Mesenteric fat pad (tissue), 1 donor: ENCODE measurements at regions not wholly inside any gene's neighbourhood (a gene's known extent, or its start where the extent isn't known, plus 50 kb on each side); places are given as distances from the start of the nearest gene placed in this dataset.

Experiments used
- DNase-seq: peaks from one replicate; pipeline ENCODE4 v3.0.0-alpha.2; 2020; ENCODE audit warnings: low spot score
- donor health status: DM: yes; HTN: yes; CAD: no.

GRCh38 chr5:5575461-5575860 lies 153.0 kb downstream of the ICE1 start:
- peak; percentile 11 for DNase-seq

- DNase-seq, result no peak
Observed at GRCh38 chr5:5573798-5574380, 151.4 kb downstream of the ICE1 start.

DNA sequence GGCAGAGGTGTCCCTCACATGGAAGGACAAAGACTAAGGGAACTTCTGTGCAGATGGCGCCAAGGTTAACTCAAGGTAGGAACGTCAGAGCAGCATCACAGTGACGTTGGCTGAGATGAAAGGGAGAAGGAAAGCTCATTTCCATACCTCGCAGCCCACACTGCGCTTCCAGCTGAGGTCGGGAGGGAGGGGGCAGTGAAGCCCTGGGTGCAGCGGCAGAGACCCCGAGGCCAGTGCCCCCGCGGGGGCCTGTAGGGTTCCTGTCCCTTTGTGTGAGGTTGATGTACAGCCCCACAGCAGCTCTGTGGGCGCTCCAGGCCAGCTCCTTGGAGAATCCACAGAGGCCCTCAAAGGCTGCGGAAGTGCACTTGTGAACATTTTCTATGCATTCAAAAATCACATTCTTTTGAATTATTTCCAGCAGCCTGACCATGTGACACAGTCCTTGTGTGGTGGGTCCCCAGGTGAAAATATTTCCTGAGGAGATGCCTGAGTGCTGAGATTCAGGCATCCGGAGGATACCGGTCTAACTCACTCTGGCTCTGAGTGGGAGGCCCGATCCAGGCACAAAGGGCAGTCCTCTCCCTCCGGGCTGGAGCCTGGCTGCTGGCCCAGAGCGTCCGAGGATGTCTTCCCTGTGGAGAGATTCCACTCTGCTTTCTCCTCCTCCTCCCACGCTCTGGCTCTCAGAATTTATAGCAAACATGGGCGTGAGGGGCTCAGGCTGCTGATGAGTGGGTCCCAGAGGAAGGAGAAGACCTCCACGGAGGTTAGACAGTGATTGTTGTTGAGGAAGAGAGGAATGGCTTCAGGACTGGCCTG lies 150.7 kb downstream of the ICE1 start:
- DNase-seq, result no peak

DNA sequence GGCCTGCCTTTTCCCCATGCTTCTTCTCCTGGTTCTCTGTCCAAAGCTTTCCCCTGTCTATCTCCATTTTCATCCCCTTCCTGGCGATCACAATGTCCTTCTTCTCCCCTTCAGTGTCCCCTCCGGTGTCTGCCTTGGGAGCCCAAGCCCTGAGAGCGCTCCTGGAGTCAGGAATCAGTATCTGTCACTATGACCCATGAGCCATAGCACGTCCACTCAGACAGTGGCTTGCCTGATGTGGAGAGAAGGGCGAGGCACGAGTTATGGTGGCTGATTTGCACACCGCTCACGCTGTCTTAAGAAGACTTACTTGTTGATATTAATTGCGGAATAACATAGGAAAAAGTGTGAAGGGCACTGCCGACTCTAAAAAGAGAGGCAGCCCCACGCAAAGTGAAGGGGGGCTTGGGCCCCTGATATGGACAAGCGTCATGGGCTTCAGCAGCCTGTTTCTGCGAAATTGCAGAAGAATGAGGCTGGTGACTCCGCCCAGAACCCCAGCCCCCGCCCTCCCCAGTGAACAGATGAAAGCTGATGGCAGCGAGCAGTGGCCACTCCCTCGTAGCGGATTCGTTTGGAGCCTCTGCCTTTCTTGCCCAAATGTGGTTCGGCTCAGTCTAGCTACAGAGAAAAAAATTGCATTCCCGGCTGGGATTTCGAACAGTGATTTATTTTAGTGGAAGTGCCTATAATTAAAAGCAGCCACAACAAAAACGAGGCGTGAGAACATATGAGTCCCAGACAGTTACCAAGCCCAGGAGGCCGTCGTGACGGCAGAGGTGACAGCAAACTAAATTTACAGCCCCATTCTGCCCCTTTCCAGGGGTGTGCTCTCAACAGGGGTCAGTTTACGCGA lies 149.8 kb downstream of the ICE1 start:
- no peak for DNase-seq

GRCh38 chr5:5570646-5571045 lies 148.2 kb downstream of the ICE1 start:
- DNase-seq, result no peak

- DNase-seq, result no peak
Observed at GRCh38 chr5:5564898-5565297, 142.4 kb downstream of the ICE1 start.

DNA sequence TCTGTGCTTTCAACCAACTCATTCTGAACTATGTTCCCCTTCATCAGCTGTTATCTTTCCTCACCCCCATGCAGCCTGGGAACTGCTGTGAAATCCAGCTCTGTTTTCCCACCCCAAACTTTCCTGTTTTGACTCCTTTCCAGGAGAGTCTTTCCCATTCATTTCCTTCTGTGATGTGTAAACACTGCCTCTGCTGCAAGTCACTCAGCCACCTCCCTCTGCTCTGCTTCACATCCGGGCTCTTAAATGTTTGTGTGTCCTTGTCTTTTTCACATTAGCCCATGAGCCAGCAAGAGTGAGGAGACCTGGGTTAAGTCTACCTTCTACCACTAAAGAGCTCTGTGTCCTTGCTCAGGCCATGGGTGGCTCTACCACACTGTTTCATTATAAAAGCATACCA lies 137.5 kb downstream of the ICE1 start:
- no peak for DNase-seq

- no peak for DNase-seq
Observed at GRCh38 chr5:5558638-5559527, 136.4 kb downstream of the ICE1 start.

DNA sequence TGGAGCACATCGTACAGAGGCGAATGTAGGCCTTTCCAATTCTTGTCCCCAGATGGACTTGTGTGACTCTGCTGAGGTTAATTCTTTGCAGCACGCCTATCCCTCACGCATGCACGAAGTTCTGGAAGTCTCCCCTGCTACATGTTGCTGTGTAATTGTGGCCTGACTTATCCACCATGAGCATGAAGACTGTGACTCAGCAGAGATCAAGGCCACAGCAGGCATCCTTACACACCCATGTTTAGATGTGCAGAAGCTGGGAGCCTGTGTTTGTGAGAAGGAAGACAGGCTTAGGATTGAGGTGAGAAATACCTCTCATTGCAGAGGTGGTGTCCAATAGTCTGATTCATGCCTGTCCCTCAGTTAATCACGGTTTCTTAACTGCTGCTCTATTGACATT lies 135.6 kb downstream of the ICE1 start:
- no peak for DNase-seq

GRCh38 chr5:5551499-5551898 lies 129.0 kb downstream of the ICE1 start:
- DNase-seq, result no peak

- no peak for DNase-seq
Observed at GRCh38 chr5:5546408-5546807, 123.9 kb downstream of the ICE1 start.

GRCh38 chr5:5544094-5544663 lies 121.7 kb downstream of the ICE1 start:
- DNase-seq, result no peak

DNA sequence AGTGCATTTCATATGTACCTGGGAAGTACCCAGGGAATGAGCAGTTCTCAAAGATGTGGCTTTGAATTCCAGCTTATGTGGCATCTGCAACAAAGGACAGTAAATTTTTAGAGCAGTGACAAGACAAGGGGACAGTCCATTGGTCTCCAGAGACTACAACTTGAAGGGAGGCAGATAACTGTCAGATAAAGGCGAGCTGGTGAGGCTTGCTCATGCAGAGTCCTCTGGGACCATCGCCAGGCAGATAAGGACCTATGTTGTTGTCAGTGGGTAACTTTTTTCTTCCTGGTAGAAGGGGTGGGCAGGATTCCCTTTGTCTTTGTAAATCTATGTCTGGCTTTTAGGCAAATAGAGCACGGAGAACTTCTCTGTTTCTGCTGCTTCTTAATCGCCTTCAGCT lies 120.2 kb downstream of the ICE1 start:
- DNase-seq, result no peak

- no peak for DNase-seq
Observed at GRCh38 chr5:5540065-5540464, 117.6 kb downstream of the ICE1 start.
